ENCODE measurements at regions not wholly inside any gene's neighbourhood (a gene's known extent, or its start where the extent isn't known, plus 50 kb on each side); places are given as distances from the start of the nearest gene placed in this dataset.

DNA sequence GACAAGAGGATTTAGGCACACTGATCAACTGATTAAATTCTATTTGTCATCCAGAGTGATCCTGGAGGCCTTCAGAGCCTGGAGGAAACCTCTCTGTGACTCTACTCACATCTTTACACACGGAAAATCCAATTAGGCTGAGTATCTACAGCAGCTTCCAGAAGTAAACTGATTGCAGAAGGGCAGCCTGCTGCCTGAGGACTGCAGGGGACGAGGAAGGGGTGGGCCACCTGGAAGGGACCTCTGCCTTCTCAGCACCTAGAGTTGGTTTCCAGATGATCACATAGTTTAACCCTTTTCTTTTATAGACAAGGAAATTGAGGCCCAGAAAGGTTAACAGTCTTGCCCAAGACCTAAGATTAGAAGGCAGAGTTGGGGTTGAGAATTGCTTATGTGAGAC, 206.1 kb downstream of the DAD1 start:
- Histone ChIP-seq H3F3A (ENCODE audit: control insufficient read depth, insufficient read depth) (peaks cover 4% of the 10 kb centered on the region; the same call in 1 of the 2 replicates), H3K79me2 (ENCODE audit: control insufficient read depth, low read length) (no peaks in the 10 kb centered on the region), H4K20me1 (ENCODE audit: control insufficient read depth, insufficient read depth, low read depth, low read length) (no peaks in the 10 kb centered on the region), H3K4me2 (ENCODE audit: low read length) (no peak overlapping the region), H3K4me3 (ENCODE audit: low read length) (no peak overlapping the region), H3K27me3 (ENCODE audit: control insufficient read depth, low read length) (peaks cover 4% of the 10 kb centered on the region), H3K27ac (ENCODE audit: low read depth, low read length) (no peak overlapping the region), H3K4me1 (ENCODE audit: control insufficient read depth, low read length) (peaks cover 41% of the 10 kb centered on the region), H3K9me2 (replicated peaks; ENCODE audit: control insufficient read depth, low read length) (no peaks in the 10 kb centered on the region), H3K36me3 (ENCODE audit: control insufficient read depth, low read length) (no peaks in the 10 kb centered on the region), H3K9me3 (ENCODE audit: control insufficient read depth, insufficient read depth, low read length) (no peaks in the 10 kb centered on the region)
- TF ChIP-seq EZH2phosphoT487 (IDR thresholded peaks at IDR 0.05; ENCODE audit: borderline replicate concordance, low read length) (no peak), CTCF (IDR thresholded peaks at IDR 0.05; ENCODE audit: low read depth, low read length, poor library complexity, severe bottlenecking) (no peak)

DNA sequence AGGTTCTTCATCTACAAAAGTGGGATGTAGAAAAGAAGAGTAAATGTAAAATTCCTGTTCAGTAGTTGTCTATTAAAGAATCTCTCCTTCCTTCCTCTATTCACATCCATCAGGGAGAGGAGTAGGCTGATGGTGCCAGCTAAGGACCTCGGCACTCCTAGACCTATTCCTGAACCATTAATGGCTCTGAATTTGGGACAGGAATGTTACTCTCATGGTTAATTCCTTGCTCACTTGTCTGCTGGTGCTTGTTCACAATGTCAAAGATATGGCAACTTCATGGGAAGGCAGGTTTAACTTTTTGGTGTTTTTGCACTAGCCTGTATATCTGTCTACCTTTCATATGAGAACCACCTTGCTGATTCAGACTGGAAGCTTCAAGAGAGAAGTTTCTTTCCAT, 206.6 kb downstream of the DAD1 start:
- H3K4me2 ChIP-seq (ENCODE audit: low read length), result no peak overlapping the region
- peaks cover 4% of the 10 kb centered on the region; the same call in 1 of the 2 replicates for H3F3A ChIP-seq (ENCODE audit: control insufficient read depth, insufficient read depth)
- H3K36me3 ChIP-seq (ENCODE audit: control insufficient read depth, low read length), result no peaks in the 10 kb centered on the region
- H3K4me1 ChIP-seq (ENCODE audit: control insufficient read depth, low read length), result peaks cover 35% of the 10 kb centered on the region
- no peak overlapping the region for H3K27ac ChIP-seq (ENCODE audit: low read depth, low read length)
- no peak overlapping the region for H3K4me3 ChIP-seq (ENCODE audit: low read length)
- no peaks in the 10 kb centered on the region for H3K9me3 ChIP-seq (ENCODE audit: control insufficient read depth, insufficient read depth, low read length)
- peaks cover 9% of the 10 kb centered on the region for H3K27me3 ChIP-seq (ENCODE audit: control insufficient read depth, low read length)
- TF ChIP-seq CTCF (IDR thresholded peaks at IDR 0.05; ENCODE audit: low read depth, low read length, poor library complexity, severe bottlenecking), result no peak
- no peak for TF ChIP-seq EZH2phosphoT487 (IDR thresholded peaks at IDR 0.05; ENCODE audit: borderline replicate concordance, low read length)
- H4K20me1 ChIP-seq (ENCODE audit: control insufficient read depth, insufficient read depth, low read depth, low read length), result no peaks in the 10 kb centered on the region
- no peaks in the 10 kb centered on the region for H3K79me2 ChIP-seq (ENCODE audit: control insufficient read depth, low read length)
- no peaks in the 10 kb centered on the region for H3K9me2 ChIP-seq (replicated peaks; ENCODE audit: control insufficient read depth, low read length)

- no peak overlapping the region for H3K27ac ChIP-seq (ENCODE audit: low read depth, low read length)
- peaks cover 16% of the 10 kb centered on the region for H3K27me3 ChIP-seq (ENCODE audit: control insufficient read depth, low read length)
- no peaks in the 10 kb centered on the region for H3K36me3 ChIP-seq (ENCODE audit: control insufficient read depth, low read length)
- H3K4me1 ChIP-seq (ENCODE audit: control insufficient read depth, low read length), result peaks cover 30% of the 10 kb centered on the region
- H3K9me3 ChIP-seq (ENCODE audit: control insufficient read depth, insufficient read depth, low read length), result no peaks in the 10 kb centered on the region
- H3K79me2 ChIP-seq (ENCODE audit: control insufficient read depth, low read length), result no peaks in the 10 kb centered on the region
- H3K4me2 ChIP-seq (ENCODE audit: low read length), result no peak overlapping the region
- H4K20me1 ChIP-seq (ENCODE audit: control insufficient read depth, insufficient read depth, low read depth, low read length), result no peaks in the 10 kb centered on the region
- no peak overlapping the region for H3K4me3 ChIP-seq (ENCODE audit: low read length)
- no peaks in the 10 kb centered on the region for H3K9me2 ChIP-seq (replicated peaks; ENCODE audit: control insufficient read depth, low read length)
- no peak for TF ChIP-seq EZH2phosphoT487 (IDR thresholded peaks at IDR 0.05; ENCODE audit: borderline replicate concordance, low read length)
- no peak for TF ChIP-seq CTCF (IDR thresholded peaks at IDR 0.05; ENCODE audit: low read depth, low read length, poor library complexity, severe bottlenecking)
- H3F3A ChIP-seq (ENCODE audit: control insufficient read depth, insufficient read depth), result peaks cover 4% of the 10 kb centered on the region; the same call in 1 of the 2 replicates
These were observed 207.3 kb downstream of the DAD1 start for GRCh38 chr14:22381766-22382165.

DNA sequence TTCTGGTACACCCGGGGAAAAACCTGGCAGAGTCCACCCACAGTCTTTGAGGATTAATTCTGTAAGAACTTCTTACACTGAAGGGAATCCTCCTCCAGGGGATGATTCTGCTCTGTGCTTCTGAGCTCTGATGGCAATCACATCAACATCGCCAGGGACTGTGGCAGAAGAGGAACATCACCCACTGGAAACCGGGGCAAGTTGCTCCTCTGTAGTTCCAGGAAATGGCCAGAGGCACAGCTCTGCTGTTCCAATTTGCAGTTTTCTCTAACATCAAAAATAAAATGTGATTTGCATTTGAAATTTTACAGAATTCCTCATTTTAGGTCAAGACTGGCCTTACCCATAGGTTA, 207.6 kb downstream of the DAD1 start:
- Histone ChIP-seq H3K4me2 (ENCODE audit: low read length) (no peak overlapping the region), H3K27me3 (ENCODE audit: control insufficient read depth, low read length) (peaks cover 16% of the 10 kb centered on the region), H4K20me1 (ENCODE audit: control insufficient read depth, insufficient read depth, low read depth, low read length) (no peaks in the 10 kb centered on the region), H3F3A (ENCODE audit: control insufficient read depth, insufficient read depth) (peaks cover 4% of the 10 kb centered on the region; the same call in 1 of the 2 replicates), H3K9me2 (replicated peaks; ENCODE audit: control insufficient read depth, low read length) (no peaks in the 10 kb centered on the region), H3K79me2 (ENCODE audit: control insufficient read depth, low read length) (no peaks in the 10 kb centered on the region), H3K27ac (ENCODE audit: low read depth, low read length) (no peak overlapping the region), H3K4me1 (ENCODE audit: control insufficient read depth, low read length) (peaks cover 30% of the 10 kb centered on the region), H3K9me3 (ENCODE audit: control insufficient read depth, insufficient read depth, low read length) (no peaks in the 10 kb centered on the region), H3K36me3 (ENCODE audit: control insufficient read depth, low read length) (no peaks in the 10 kb centered on the region), H3K4me3 (ENCODE audit: low read length) (no peak overlapping the region)
- TF ChIP-seq CTCF (IDR thresholded peaks at IDR 0.05; ENCODE audit: low read depth, low read length, poor library complexity, severe bottlenecking) (no peak), EZH2phosphoT487 (IDR thresholded peaks at IDR 0.05; ENCODE audit: borderline replicate concordance, low read length) (no peak)

Measured in DOHH2 (cell line).